ENCODE measurements at regions not wholly inside any gene's neighbourhood (a gene's known extent, or its start where the extent isn't known, plus 50 kb on each side); places are given as distances from the start of the nearest gene placed in this dataset.

DNA sequence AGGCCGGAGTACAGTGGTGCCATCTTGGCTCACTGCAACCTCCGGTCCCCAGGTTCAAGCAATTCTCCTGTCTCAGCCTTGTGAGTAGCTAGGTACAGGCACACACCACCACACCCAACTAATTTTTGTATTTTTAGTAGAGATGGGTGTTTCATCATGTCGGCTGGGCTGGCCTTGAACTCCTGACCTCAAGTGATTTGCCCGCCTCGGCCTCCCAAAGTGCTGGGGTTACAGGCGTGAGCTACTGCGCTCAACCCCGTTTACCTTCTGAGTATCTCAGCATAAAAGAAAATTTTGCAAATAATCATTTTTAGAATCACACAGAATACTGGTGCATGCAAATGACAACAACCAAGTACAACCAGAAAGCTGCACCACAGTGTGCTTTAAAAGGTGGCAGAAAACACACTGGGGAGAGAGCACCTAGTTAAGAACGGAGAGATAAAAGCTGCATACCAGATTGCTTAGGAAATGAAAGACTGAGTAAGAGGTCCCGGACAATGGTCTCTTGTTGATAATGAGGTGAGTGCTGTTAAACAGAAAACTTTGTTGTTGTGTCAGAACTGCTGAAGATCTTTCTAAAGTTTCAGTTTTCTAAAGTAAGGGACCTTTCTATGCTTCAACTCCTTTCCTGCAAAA is 189.6 kb downstream of the ACTR3 start:
- TF ChIP-seq POLR2AphosphoS5 (IDR thresholded peaks at IDR 0.05; ENCODE audit: low read depth) (no peak), GABPA (IDR thresholded peaks at IDR 0.05; ENCODE audit: low read depth) (no peak), SPI1 (IDR thresholded peaks at IDR 0.05; ENCODE audit: borderline replicate concordance, low read depth) (no peak)
- TF ChIP-seq, protein P1, sequence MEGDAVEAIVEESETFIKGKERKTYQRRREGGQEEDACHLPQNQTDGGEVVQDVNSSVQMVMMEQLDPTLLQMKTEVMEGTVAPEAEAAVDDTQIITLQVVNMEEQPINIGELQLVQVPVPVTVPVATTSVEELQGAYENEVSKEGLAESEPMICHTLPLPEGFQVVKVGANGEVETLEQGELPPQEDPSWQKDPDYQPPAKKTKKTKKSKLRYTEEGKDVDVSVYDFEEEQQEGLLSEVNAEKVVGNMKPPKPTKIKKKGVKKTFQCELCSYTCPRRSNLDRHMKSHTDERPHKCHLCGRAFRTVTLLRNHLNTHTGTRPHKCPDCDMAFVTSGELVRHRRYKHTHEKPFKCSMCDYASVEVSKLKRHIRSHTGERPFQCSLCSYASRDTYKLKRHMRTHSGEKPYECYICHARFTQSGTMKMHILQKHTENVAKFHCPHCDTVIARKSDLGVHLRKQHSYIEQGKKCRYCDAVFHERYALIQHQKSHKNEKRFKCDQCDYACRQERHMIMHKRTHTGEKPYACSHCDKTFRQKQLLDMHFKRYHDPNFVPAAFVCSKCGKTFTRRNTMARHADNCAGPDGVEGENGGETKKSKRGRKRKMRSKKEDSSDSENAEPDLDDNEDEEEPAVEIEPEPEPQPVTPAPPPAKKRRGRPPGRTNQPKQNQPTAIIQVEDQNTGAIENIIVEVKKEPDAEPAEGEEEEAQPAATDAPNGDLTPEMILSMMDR (IDR thresholded peaks at IDR 0.05; ENCODE audit: insufficient read depth, low read length): no peak
- TF ChIP-seq, protein P2, sequence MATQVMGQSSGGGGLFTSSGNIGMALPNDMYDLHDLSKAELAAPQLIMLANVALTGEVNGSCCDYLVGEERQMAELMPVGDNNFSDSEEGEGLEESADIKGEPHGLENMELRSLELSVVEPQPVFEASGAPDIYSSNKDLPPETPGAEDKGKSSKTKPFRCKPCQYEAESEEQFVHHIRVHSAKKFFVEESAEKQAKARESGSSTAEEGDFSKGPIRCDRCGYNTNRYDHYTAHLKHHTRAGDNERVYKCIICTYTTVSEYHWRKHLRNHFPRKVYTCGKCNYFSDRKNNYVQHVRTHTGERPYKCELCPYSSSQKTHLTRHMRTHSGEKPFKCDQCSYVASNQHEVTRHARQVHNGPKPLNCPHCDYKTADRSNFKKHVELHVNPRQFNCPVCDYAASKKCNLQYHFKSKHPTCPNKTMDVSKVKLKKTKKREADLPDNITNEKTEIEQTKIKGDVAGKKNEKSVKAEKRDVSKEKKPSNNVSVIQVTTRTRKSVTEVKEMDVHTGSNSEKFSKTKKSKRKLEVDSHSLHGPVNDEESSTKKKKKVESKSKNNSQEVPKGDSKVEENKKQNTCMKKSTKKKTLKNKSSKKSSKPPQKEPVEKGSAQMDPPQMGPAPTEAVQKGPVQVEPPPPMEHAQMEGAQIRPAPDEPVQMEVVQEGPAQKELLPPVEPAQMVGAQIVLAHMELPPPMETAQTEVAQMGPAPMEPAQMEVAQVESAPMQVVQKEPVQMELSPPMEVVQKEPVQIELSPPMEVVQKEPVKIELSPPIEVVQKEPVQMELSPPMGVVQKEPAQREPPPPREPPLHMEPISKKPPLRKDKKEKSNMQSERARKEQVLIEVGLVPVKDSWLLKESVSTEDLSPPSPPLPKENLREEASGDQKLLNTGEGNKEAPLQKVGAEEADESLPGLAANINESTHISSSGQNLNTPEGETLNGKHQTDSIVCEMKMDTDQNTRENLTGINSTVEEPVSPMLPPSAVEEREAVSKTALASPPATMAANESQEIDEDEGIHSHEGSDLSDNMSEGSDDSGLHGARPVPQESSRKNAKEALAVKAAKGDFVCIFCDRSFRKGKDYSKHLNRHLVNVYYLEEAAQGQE (IDR thresholded peaks at IDR 0.05; ENCODE audit: insufficient replicate concordance, low read depth): no peak
